ENCODE measurements at regions not wholly inside any gene's neighbourhood (a gene's known extent, or its start where the extent isn't known, plus 50 kb on each side); places are given as distances from the start of the nearest gene placed in this dataset.

DNA sequence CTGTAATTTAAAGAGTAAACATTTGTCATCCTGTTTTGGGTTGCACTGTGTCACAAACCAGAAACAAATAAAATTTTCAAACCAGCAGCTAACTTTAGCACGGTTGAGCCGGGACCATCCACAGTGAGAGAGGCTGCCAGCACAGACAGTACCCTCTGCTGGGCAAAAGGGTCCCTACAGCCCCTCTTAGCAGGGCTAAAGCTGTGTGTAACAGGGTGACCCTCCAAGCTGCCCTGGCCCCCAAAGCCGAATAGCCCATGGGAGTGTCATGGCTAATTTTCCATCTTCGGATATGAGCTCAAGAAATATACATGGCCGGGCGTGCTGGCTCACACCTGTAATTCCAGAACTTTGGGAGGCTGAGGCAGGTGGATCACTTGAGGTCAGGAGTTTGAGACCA, 157.1 kb upstream of the GRIN2B start:
- TF ChIP-seq, protein P1, sequence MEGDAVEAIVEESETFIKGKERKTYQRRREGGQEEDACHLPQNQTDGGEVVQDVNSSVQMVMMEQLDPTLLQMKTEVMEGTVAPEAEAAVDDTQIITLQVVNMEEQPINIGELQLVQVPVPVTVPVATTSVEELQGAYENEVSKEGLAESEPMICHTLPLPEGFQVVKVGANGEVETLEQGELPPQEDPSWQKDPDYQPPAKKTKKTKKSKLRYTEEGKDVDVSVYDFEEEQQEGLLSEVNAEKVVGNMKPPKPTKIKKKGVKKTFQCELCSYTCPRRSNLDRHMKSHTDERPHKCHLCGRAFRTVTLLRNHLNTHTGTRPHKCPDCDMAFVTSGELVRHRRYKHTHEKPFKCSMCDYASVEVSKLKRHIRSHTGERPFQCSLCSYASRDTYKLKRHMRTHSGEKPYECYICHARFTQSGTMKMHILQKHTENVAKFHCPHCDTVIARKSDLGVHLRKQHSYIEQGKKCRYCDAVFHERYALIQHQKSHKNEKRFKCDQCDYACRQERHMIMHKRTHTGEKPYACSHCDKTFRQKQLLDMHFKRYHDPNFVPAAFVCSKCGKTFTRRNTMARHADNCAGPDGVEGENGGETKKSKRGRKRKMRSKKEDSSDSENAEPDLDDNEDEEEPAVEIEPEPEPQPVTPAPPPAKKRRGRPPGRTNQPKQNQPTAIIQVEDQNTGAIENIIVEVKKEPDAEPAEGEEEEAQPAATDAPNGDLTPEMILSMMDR (conservative IDR thresholded peaks at IDR 0.05; ENCODE audit: low read length): peak; percentile 81
- no peak for TF ChIP-seq EZH2phosphoT487 (IDR thresholded peaks at IDR 0.05; ENCODE audit: borderline replicate concordance, low read depth, low read length)
